ENCODE measurements at regions not wholly inside any gene's neighbourhood (a gene's known extent, or its start where the extent isn't known, plus 50 kb on each side); places are given as distances from the start of the nearest gene placed in this dataset.

DNA sequence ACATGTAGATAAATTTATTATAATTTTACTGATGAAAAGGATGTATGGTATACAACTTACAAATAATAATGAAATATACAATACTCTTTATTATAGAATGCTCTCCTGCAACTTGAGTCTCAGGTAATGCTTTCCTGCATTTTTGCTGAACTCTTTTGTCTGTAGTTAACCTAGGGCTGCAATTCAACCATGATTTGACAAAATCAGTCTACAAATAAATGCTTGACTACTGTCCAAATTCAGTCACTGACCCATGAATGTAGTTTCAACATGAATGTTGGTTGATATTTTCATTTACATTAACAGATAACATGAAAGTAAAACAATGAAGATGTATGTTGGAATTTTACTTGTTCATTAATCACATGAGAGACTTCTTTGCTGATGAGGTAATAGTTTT is 320.9 kb downstream of the ZSWIM6 start:
- TF ChIP-seq, protein P1, sequence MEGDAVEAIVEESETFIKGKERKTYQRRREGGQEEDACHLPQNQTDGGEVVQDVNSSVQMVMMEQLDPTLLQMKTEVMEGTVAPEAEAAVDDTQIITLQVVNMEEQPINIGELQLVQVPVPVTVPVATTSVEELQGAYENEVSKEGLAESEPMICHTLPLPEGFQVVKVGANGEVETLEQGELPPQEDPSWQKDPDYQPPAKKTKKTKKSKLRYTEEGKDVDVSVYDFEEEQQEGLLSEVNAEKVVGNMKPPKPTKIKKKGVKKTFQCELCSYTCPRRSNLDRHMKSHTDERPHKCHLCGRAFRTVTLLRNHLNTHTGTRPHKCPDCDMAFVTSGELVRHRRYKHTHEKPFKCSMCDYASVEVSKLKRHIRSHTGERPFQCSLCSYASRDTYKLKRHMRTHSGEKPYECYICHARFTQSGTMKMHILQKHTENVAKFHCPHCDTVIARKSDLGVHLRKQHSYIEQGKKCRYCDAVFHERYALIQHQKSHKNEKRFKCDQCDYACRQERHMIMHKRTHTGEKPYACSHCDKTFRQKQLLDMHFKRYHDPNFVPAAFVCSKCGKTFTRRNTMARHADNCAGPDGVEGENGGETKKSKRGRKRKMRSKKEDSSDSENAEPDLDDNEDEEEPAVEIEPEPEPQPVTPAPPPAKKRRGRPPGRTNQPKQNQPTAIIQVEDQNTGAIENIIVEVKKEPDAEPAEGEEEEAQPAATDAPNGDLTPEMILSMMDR (IDR thresholded peaks at IDR 0.05; ENCODE audit: low read length) = no peak
- no peak for TF ChIP-seq EZH2phosphoT487 (IDR thresholded peaks at IDR 0.05; ENCODE audit: low read length)
- TF ChIP-seq EZH2 (optimal IDR thresholded peaks at IDR 0.05; ENCODE audit: low read depth, low read length) = no peak
